ENCODE measurements at regions not wholly inside any gene's neighbourhood (a gene's known extent, or its start where the extent isn't known, plus 50 kb on each side); places are given as distances from the start of the nearest gene placed in this dataset.

DNA sequence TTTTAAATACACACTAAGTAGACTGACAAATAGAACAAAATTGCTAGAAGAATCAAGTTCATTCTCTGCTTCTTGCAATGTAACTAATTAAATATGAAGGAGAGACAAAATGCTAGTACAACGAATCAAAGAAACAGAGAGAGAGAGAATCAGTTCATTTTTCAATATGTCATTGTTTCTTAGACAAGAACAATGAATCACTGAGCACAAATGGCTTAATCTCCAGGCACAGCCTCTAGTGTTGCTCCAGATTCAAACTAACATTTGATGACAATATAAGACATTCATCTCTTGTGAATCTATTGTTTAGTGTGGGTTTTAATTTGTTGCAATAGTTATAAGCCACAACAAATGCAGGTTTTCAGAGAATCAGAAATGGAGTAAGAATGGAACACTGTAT is 357.4 kb upstream of the TMEM229A start:
- Histone ChIP-seq H3K27me3 (ENCODE audit: low read length) (no peaks in the 10 kb centered on the region), H4K20me1 (ENCODE audit: low read depth, low read length) (no peaks in the 10 kb centered on the region), H3F3A (ENCODE audit: insufficient read depth) (no peaks in the 10 kb centered on the region), H3K79me2 (ENCODE audit: insufficient read depth, low read length) (no peaks in the 10 kb centered on the region), H3K4me3 (ENCODE audit: insufficient read depth, low read length, poor library complexity, severe bottlenecking) (no peak overlapping the region), H3K9ac (ENCODE audit: low read length) (no peak overlapping the region), H2AFZ (ENCODE audit: low read depth, low read length, severe bottlenecking) (no peak overlapping the region), H3K9me3 (ENCODE audit: insufficient read depth, low read length) (no peaks in the 10 kb centered on the region), H3K4me2 (ENCODE audit: low read depth, low read length, poor library complexity, severe bottlenecking) (no peak overlapping the region), H3K9me2 (replicated peaks; ENCODE audit: insufficient read depth, low read length) (no peaks in the 10 kb centered on the region), H3K36me3 (ENCODE audit: low read length) (no peaks in the 10 kb centered on the region), H3K27ac (ENCODE audit: low read depth, low read length) (no peak overlapping the region)
- TF ChIP-seq, protein P1, sequence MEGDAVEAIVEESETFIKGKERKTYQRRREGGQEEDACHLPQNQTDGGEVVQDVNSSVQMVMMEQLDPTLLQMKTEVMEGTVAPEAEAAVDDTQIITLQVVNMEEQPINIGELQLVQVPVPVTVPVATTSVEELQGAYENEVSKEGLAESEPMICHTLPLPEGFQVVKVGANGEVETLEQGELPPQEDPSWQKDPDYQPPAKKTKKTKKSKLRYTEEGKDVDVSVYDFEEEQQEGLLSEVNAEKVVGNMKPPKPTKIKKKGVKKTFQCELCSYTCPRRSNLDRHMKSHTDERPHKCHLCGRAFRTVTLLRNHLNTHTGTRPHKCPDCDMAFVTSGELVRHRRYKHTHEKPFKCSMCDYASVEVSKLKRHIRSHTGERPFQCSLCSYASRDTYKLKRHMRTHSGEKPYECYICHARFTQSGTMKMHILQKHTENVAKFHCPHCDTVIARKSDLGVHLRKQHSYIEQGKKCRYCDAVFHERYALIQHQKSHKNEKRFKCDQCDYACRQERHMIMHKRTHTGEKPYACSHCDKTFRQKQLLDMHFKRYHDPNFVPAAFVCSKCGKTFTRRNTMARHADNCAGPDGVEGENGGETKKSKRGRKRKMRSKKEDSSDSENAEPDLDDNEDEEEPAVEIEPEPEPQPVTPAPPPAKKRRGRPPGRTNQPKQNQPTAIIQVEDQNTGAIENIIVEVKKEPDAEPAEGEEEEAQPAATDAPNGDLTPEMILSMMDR (IDR thresholded peaks at IDR 0.05; ENCODE audit: insufficient read depth, low read length, poor library complexity, severe bottlenecking) = no peak
- no peak for TF ChIP-seq EZH2phosphoT487 (conservative IDR thresholded peaks at IDR 0.05; ENCODE audit: low read length)

DNA sequence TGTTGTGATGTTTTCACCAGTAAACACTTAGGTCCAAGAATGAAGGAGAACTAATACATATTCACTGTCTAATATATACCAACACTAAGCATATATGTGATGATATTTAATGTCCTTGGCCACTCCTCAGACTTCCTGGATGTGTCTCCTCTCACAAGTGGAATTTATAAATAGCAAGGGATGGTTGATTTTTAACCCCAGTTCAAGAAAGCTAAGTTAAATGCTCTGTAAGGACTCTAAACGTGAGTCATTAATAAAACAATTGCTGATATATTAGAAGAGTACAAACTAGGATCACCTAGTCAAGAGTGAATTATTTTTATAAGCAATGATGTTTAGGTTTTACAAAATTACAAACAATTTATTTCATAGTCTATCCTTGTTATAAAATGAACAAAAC is 355.9 kb upstream of the TMEM229A start:
- H3K9ac ChIP-seq (ENCODE audit: low read length) = no peak overlapping the region
- H3K36me3 ChIP-seq (ENCODE audit: low read length) = no peaks in the 10 kb centered on the region
- no peak overlapping the region for H3K4me2 ChIP-seq (ENCODE audit: low read depth, low read length, poor library complexity, severe bottlenecking)
- H3K9me3 ChIP-seq (ENCODE audit: insufficient read depth, low read length) = no peaks in the 10 kb centered on the region
- H3K4me3 ChIP-seq (ENCODE audit: insufficient read depth, low read length, poor library complexity, severe bottlenecking) = no peak overlapping the region
- no peaks in the 10 kb centered on the region for H3K27me3 ChIP-seq (ENCODE audit: low read length)
- no peaks in the 10 kb centered on the region for H3F3A ChIP-seq (ENCODE audit: insufficient read depth)
- TF ChIP-seq, protein P1 (IDR thresholded peaks at IDR 0.05; ENCODE audit: insufficient read depth, low read length, poor library complexity, severe bottlenecking) = no peak
- TF ChIP-seq EZH2phosphoT487 (conservative IDR thresholded peaks at IDR 0.05; ENCODE audit: low read length) = no peak
- H3K27ac ChIP-seq (ENCODE audit: low read depth, low read length) = no peak overlapping the region
- no peaks in the 10 kb centered on the region for H3K9me2 ChIP-seq (replicated peaks; ENCODE audit: insufficient read depth, low read length)
- no peaks in the 10 kb centered on the region for H3K79me2 ChIP-seq (ENCODE audit: insufficient read depth, low read length)
- no peaks in the 10 kb centered on the region for H4K20me1 ChIP-seq (ENCODE audit: low read depth, low read length)
- no peak overlapping the region for H2AFZ ChIP-seq (ENCODE audit: low read depth, low read length, severe bottlenecking)

DNA sequence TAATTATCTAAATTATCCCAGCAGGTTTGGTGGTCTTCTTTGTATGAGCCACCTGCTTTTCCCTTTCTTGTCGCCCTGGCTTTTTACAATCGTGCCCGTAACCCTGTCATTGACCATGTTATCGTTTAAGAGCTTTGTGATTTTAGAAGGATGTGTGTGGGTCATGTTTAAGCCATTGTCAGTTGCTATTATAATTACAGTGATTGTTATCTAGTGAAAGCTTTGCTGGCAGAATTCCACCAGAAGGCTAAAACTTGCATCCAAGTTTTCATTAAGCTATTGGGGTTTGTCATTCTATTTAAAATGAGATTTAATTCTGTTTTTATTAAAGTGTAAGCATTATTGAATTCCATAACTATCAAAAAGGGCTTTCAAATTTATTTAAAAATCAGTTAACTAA is 354.2 kb upstream of the TMEM229A start:
- no peak overlapping the region for H3K27ac ChIP-seq (ENCODE audit: low read depth, low read length)
- H4K20me1 ChIP-seq (ENCODE audit: low read depth, low read length) = no peaks in the 10 kb centered on the region
- H3K9ac ChIP-seq (ENCODE audit: low read length) = no peak overlapping the region
- H3K9me3 ChIP-seq (ENCODE audit: insufficient read depth, low read length) = no peaks in the 10 kb centered on the region
- TF ChIP-seq, protein P1 (IDR thresholded peaks at IDR 0.05; ENCODE audit: insufficient read depth, low read length, poor library complexity, severe bottlenecking) = no peak
- TF ChIP-seq EZH2phosphoT487 (conservative IDR thresholded peaks at IDR 0.05; ENCODE audit: low read length) = no peak
- H3K27me3 ChIP-seq (ENCODE audit: low read length) = no peaks in the 10 kb centered on the region
- H2AFZ ChIP-seq (ENCODE audit: low read depth, low read length, severe bottlenecking) = no peak overlapping the region
- no peaks in the 10 kb centered on the region for H3K9me2 ChIP-seq (replicated peaks; ENCODE audit: insufficient read depth, low read length)
- no peaks in the 10 kb centered on the region for H3K36me3 ChIP-seq (ENCODE audit: low read length)
- no peaks in the 10 kb centered on the region for H3F3A ChIP-seq (ENCODE audit: insufficient read depth)
- H3K79me2 ChIP-seq (ENCODE audit: insufficient read depth, low read length) = no peaks in the 10 kb centered on the region
- H3K4me3 ChIP-seq (ENCODE audit: insufficient read depth, low read length, poor library complexity, severe bottlenecking) = no peak overlapping the region
- no peak overlapping the region for H3K4me2 ChIP-seq (ENCODE audit: low read depth, low read length, poor library complexity, severe bottlenecking)

All from SU-DHL-6 (cell line).